ENCODE measurements at regions not wholly inside any gene's neighbourhood (a gene's known extent, or its start where the extent isn't known, plus 50 kb on each side); places are given as distances from the start of the nearest gene placed in this dataset.

DNA sequence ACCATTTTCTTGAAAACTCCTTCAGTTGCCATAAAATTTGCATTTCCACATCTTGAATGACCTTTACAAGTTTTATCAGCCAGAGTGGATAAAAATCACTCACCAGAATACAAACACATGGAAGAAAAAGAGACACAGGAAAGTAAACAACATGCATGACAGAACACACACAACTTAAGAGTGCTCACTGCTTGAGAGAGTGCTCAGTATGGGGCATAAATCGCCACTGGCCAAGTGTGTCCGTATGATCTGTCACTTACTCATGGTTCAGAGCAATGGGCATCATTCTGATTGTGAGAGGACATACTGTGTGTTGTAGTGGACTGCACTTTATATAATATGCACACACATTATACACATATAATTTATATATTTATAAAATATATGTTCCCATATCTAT, 155.6 kb upstream of the NTRK2 start:
- ChIA-PET POLR2A (no interaction called here), CTCF (no interaction called here)
- FAIRE-seq (no peak), ATAC-seq (no peak), DNase-seq (ENCODE audit: low read depth in 1 of 2, low spot score in 1 of 2) (no peak)
- Histone ChIP-seq H3K27ac (no peak overlapping the region), H3K9me3 (no peaks in the 10 kb centered on the region; the same call in 2 of the 3 replicates), H3K4me3 (no peak overlapping the region), H3K4me2 (no peak overlapping the region), H3K4me1 (no peaks in the 10 kb centered on the region)
- WGBS (ENCODE audit: missing lambda C conversion rate) = 9% methylated on average over 2 of the region's 2 CpGs
- TF ChIP-seq TP53 (CRISPR knock-in tag; IDR thresholded peaks at IDR 0.05) (no peak), EHF (CRISPR knock-in tag; IDR thresholded peaks at IDR 0.05) (no peak), RFX5 (IDR thresholded peaks at IDR 0.05) (no peak), KDM1A (IDR thresholded peaks at IDR 0.05; ENCODE audit: low read depth) (no peak), HOXB5 (CRISPR knock-in tag; IDR thresholded peaks at IDR 0.05) (no peak), HDAC2 (IDR thresholded peaks at IDR 0.05) (no peak), RNF2 (IDR thresholded peaks at IDR 0.05; ENCODE audit: borderline replicate concordance, low read depth) (no peak), NR3C1 (IDR thresholded peaks at IDR 0.05) (no peak), CHD2 (IDR thresholded peaks at IDR 0.05; ENCODE audit: low read length, partially characterized antibody) (no peak), EP300 (IDR thresholded peaks at IDR 0.05) (no peak), CHD4 (IDR thresholded peaks at IDR 0.05; ENCODE audit: borderline replicate concordance) (no peak), CEBPB (IDR thresholded peaks at IDR 0.05) (no peak)
- TF ChIP-seq, protein P1, sequence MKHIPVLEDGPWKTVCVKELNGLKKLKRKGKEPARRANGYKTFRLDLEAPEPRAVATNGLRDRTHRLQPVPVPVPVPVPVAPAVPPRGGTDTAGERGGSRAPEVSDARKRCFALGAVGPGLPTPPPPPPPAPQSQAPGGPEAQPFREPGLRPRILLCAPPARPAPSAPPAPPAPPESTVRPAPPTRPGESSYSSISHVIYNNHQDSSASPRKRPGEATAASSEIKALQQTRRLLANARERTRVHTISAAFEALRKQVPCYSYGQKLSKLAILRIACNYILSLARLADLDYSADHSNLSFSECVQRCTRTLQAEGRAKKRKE (CRISPR knock-in tag; IDR thresholded peaks at IDR 0.05; ENCODE audit: low read depth) = no peak
- TF ChIP-seq, protein P2, sequence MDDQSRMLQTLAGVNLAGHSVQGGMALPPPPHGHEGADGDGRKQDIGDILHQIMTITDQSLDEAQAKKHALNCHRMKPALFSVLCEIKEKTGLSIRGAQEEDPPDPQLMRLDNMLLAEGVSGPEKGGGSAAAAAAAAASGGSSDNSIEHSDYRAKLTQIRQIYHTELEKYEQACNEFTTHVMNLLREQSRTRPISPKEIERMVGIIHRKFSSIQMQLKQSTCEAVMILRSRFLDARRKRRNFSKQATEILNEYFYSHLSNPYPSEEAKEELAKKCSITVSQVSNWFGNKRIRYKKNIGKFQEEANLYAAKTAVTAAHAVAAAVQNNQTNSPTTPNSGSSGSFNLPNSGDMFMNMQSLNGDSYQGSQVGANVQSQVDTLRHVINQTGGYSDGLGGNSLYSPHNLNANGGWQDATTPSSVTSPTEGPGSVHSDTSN (IDR thresholded peaks at IDR 0.05) = no peak

DNA sequence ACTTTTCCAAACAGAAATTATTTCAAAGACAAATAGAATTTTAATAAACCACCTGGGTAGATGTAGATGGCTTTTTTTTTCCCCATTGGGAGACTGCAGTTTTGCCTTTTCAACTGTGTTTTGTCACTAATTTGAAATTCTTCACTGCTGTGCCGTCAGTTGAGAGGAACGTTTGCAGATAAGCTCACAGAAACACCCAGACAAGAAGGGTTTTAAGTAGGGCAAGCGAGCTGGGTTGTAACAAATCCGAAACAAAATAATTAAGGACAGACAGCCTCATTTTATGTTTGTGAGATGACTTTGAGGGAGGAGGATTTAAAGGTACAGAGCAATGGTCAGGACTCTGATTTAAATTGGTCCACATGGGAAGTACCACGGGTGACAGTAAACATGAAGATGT, 155.1 kb upstream of the NTRK2 start:
- FAIRE-seq (no peak), ATAC-seq (no peak), DNase-seq (ENCODE audit: low read depth in 1 of 2, low spot score in 1 of 2) (no peak)
- no peak for TF ChIP-seq EHMT2 (IDR thresholded peaks at IDR 0.05; ENCODE audit: low read depth)
- no peak for TF ChIP-seq MAZ (IDR thresholded peaks at IDR 0.05; ENCODE audit: borderline replicate concordance, low read depth, low read length)
- TF ChIP-seq HOXB13 (CRISPR knock-in tag; IDR thresholded peaks at IDR 0.05; ENCODE audit: low read depth) = no peak
- no peak for TF ChIP-seq NR3C1 (IDR thresholded peaks at IDR 0.05)
- TF ChIP-seq, protein P3, sequence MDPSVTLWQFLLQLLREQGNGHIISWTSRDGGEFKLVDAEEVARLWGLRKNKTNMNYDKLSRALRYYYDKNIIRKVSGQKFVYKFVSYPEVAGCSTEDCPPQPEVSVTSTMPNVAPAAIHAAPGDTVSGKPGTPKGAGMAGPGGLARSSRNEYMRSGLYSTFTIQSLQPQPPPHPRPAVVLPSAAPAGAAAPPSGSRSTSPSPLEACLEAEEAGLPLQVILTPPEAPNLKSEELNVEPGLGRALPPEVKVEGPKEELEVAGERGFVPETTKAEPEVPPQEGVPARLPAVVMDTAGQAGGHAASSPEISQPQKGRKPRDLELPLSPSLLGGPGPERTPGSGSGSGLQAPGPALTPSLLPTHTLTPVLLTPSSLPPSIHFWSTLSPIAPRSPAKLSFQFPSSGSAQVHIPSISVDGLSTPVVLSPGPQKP (IDR thresholded peaks at IDR 0.05; ENCODE audit: low read depth, low read length) = no peak
- TF ChIP-seq RAD21 (conservative IDR thresholded peaks at IDR 0.05 in 1 of 2, IDR thresholded peaks at IDR 0.05 in 1 of 2) = no peak
- no peak for TF ChIP-seq KDM1A (IDR thresholded peaks at IDR 0.05; ENCODE audit: low read depth)
- no peak for TF ChIP-seq POLR2A (IDR thresholded peaks at IDR 0.05; ENCODE audit: low read length)
- TF ChIP-seq FOSL2 (IDR thresholded peaks at IDR 0.05) = no peak
- no peak for TF ChIP-seq FOSL2 (CRISPR knock-in tag; IDR thresholded peaks at IDR 0.05)
- TF ChIP-seq, protein P4, sequence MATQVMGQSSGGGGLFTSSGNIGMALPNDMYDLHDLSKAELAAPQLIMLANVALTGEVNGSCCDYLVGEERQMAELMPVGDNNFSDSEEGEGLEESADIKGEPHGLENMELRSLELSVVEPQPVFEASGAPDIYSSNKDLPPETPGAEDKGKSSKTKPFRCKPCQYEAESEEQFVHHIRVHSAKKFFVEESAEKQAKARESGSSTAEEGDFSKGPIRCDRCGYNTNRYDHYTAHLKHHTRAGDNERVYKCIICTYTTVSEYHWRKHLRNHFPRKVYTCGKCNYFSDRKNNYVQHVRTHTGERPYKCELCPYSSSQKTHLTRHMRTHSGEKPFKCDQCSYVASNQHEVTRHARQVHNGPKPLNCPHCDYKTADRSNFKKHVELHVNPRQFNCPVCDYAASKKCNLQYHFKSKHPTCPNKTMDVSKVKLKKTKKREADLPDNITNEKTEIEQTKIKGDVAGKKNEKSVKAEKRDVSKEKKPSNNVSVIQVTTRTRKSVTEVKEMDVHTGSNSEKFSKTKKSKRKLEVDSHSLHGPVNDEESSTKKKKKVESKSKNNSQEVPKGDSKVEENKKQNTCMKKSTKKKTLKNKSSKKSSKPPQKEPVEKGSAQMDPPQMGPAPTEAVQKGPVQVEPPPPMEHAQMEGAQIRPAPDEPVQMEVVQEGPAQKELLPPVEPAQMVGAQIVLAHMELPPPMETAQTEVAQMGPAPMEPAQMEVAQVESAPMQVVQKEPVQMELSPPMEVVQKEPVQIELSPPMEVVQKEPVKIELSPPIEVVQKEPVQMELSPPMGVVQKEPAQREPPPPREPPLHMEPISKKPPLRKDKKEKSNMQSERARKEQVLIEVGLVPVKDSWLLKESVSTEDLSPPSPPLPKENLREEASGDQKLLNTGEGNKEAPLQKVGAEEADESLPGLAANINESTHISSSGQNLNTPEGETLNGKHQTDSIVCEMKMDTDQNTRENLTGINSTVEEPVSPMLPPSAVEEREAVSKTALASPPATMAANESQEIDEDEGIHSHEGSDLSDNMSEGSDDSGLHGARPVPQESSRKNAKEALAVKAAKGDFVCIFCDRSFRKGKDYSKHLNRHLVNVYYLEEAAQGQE (IDR thresholded peaks at IDR 0.05) = no peak
- TF ChIP-seq, protein P5, sequence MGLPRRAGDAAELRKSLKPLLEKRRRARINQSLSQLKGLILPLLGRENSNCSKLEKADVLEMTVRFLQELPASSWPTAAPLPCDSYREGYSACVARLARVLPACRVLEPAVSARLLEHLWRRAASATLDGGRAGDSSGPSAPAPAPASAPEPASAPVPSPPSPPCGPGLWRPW (IDR thresholded peaks at IDR 0.05) = no peak
- TF ChIP-seq CEBPB (IDR thresholded peaks at IDR 0.05) = no peak
- TF ChIP-seq NFE2L2 (conservative IDR thresholded peaks at IDR 0.05; ENCODE audit: low read length) = no peak
- TF ChIP-seq FOXS1 (CRISPR knock-in tag; IDR thresholded peaks at IDR 0.05) = no peak
- 7% methylated on average over 5 of the region's 5 CpGs for WGBS (ENCODE audit: missing lambda C conversion rate)
- H3K4me2 ChIP-seq = no peak overlapping the region
- ChIA-PET CTCF (no interaction called here), POLR2A (no interaction called here)
- H3K9me3 ChIP-seq = no peaks in the 10 kb centered on the region; the same call in 2 of the 3 replicates
- H3K4me3 ChIP-seq = no peak overlapping the region
- no peaks in the 10 kb centered on the region for H3K4me1 ChIP-seq
- no peak overlapping the region for H3K27ac ChIP-seq

Measured in A549 (cell line).